ENCODE measurements at regions not wholly inside any gene's neighbourhood (a gene's known extent, or its start where the extent isn't known, plus 50 kb on each side); places are given as distances from the start of the nearest gene placed in this dataset.

DNA sequence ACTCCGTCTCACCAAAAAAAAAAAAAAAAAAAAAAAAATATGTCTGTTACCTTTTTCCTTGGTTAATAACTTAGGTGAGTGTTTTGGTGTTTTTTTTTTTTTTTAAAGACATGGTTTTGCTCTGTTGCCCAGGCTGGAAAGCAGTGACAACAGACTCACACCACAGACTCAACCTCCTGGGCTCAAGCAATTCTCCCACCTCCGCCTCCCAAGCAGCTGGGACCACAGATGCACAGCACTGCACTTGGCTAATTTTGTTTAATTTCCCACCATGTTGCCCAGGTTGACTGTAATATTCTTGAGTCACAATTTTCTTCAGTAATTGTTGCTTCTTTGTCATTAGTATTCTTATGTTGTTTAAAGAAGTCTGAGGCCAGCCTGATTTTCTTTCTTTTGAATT lies 149.2 kb upstream of the SYT6 start:
- H3K27ac ChIP-seq (ENCODE audit: low read depth, low read length), result no peak overlapping the region
- TF ChIP-seq, protein P1, sequence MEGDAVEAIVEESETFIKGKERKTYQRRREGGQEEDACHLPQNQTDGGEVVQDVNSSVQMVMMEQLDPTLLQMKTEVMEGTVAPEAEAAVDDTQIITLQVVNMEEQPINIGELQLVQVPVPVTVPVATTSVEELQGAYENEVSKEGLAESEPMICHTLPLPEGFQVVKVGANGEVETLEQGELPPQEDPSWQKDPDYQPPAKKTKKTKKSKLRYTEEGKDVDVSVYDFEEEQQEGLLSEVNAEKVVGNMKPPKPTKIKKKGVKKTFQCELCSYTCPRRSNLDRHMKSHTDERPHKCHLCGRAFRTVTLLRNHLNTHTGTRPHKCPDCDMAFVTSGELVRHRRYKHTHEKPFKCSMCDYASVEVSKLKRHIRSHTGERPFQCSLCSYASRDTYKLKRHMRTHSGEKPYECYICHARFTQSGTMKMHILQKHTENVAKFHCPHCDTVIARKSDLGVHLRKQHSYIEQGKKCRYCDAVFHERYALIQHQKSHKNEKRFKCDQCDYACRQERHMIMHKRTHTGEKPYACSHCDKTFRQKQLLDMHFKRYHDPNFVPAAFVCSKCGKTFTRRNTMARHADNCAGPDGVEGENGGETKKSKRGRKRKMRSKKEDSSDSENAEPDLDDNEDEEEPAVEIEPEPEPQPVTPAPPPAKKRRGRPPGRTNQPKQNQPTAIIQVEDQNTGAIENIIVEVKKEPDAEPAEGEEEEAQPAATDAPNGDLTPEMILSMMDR (IDR thresholded peaks at IDR 0.05; ENCODE audit: insufficient read depth, low read length, poor library complexity, severe bottlenecking), result no peak
- TF ChIP-seq EZH2phosphoT487 (conservative IDR thresholded peaks at IDR 0.05; ENCODE audit: low read length), result no peak
- H3F3A ChIP-seq (ENCODE audit: insufficient read depth), result no peaks in the 10 kb centered on the region
- no peak overlapping the region for H3K9ac ChIP-seq (ENCODE audit: low read length)
- H3K4me3 ChIP-seq (ENCODE audit: insufficient read depth, low read length, poor library complexity, severe bottlenecking), result no peak overlapping the region
- H3K27me3 ChIP-seq (ENCODE audit: low read length), result no peaks in the 10 kb centered on the region; the same call in 1 of the 2 replicates
- no peaks in the 10 kb centered on the region for H3K79me2 ChIP-seq (ENCODE audit: insufficient read depth, low read length)
- H3K4me2 ChIP-seq (ENCODE audit: low read depth, low read length, poor library complexity, severe bottlenecking), result no peak overlapping the region
- H3K9me2 ChIP-seq (replicated peaks; ENCODE audit: insufficient read depth, low read length), result no peaks in the 10 kb centered on the region
- no peak overlapping the region for H2AFZ ChIP-seq (ENCODE audit: low read depth, low read length, severe bottlenecking)
- no peaks in the 10 kb centered on the region for H3K9me3 ChIP-seq (ENCODE audit: insufficient read depth, low read length)
- no peaks in the 10 kb centered on the region for H4K20me1 ChIP-seq (ENCODE audit: low read depth, low read length)
- no peaks in the 10 kb centered on the region for H3K36me3 ChIP-seq (ENCODE audit: low read length)

DNA sequence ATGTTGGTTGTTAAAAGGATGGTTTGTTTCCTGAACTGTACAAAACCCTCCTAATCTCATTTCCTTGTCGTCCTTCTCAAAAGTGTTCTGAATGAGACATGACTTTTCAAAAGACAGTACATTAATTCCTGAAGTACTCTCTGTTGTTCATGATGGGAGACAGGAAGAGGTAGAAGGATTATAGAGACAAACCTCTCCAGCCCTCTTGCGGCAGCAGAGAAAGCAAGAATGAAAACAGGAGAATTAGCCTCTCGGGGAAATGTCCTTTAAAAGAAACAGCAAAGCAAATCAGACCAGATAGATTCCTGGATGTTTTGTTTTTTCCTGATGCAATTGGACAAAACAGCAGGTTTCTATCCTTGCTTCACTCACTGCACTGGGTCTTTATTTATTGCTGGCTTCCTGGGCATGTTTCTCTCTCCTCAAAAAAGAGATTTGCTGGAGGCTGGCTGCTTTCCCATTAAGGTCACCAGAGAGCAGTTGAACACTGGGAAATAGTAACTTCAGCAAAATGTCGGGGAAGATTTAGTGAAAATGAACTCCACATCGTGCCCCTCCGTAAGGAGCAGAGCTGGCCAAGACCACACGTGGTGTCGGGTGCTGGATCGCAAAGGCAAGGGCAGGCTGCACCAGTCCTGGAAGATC lies 145.8 kb upstream of the SYT6 start:
- no peaks in the 10 kb centered on the region for H3K9me3 ChIP-seq (ENCODE audit: insufficient read depth, low read length)
- H2AFZ ChIP-seq (ENCODE audit: low read depth, low read length, severe bottlenecking), result no peak overlapping the region
- H3K9me2 ChIP-seq (replicated peaks; ENCODE audit: insufficient read depth, low read length), result no peaks in the 10 kb centered on the region
- no peak overlapping the region for H3K4me2 ChIP-seq (ENCODE audit: low read depth, low read length, poor library complexity, severe bottlenecking)
- no peaks in the 10 kb centered on the region for H3K79me2 ChIP-seq (ENCODE audit: insufficient read depth, low read length)
- H4K20me1 ChIP-seq (ENCODE audit: low read depth, low read length), result no peaks in the 10 kb centered on the region
- no peak overlapping the region for H3K4me3 ChIP-seq (ENCODE audit: insufficient read depth, low read length, poor library complexity, severe bottlenecking)
- no peak overlapping the region for H3K27ac ChIP-seq (ENCODE audit: low read depth, low read length)
- no peaks in the 10 kb centered on the region; the same call in 1 of the 2 replicates for H3K27me3 ChIP-seq (ENCODE audit: low read length)
- TF ChIP-seq, protein P1 (IDR thresholded peaks at IDR 0.05; ENCODE audit: insufficient read depth, low read length, poor library complexity, severe bottlenecking), result no peak
- TF ChIP-seq EZH2phosphoT487 (conservative IDR thresholded peaks at IDR 0.05; ENCODE audit: low read length), result no peak
- no peaks in the 10 kb centered on the region for H3K36me3 ChIP-seq (ENCODE audit: low read length)
- no peaks in the 10 kb centered on the region for H3F3A ChIP-seq (ENCODE audit: insufficient read depth)
- no peak overlapping the region for H3K9ac ChIP-seq (ENCODE audit: low read length)

DNA sequence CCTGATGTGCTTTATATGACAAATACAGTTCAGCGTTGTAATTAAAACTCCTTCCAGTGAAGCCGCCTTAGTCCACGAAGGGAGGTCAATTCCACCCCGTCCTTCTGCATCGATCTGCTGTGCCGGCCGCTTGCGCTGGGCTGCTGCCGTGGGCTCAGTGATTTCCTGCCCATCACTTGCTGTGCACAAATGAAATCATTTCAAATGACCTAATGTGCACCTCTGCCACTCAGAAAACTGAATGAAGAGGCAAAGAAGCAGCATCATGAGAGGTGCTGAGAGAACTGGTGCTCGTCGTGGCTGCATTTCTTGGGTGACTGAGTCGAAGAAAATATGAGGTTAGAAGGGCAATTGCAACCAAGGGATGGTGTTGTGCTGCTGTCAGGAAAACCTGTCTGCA lies 144.3 kb upstream of the SYT6 start:
- Histone ChIP-seq H3K9me2 (replicated peaks; ENCODE audit: insufficient read depth, low read length) (no peaks in the 10 kb centered on the region), H3K79me2 (ENCODE audit: insufficient read depth, low read length) (no peaks in the 10 kb centered on the region), H3K9me3 (ENCODE audit: insufficient read depth, low read length) (no peaks in the 10 kb centered on the region), H3K4me3 (ENCODE audit: insufficient read depth, low read length, poor library complexity, severe bottlenecking) (no peak overlapping the region), H4K20me1 (ENCODE audit: low read depth, low read length) (no peaks in the 10 kb centered on the region), H3K4me2 (ENCODE audit: low read depth, low read length, poor library complexity, severe bottlenecking) (no peak overlapping the region), H3K9ac (ENCODE audit: low read length) (no peak overlapping the region), H3K27me3 (ENCODE audit: low read length) (no peaks in the 10 kb centered on the region; the same call in 1 of the 2 replicates), H2AFZ (ENCODE audit: low read depth, low read length, severe bottlenecking) (no peak overlapping the region), H3F3A (ENCODE audit: insufficient read depth) (no peaks in the 10 kb centered on the region), H3K27ac (ENCODE audit: low read depth, low read length) (no peak overlapping the region), H3K36me3 (ENCODE audit: low read length) (no peaks in the 10 kb centered on the region)
- no peak for TF ChIP-seq EZH2phosphoT487 (conservative IDR thresholded peaks at IDR 0.05; ENCODE audit: low read length)
- TF ChIP-seq, protein P1 (IDR thresholded peaks at IDR 0.05; ENCODE audit: insufficient read depth, low read length, poor library complexity, severe bottlenecking), result no peak

Data from SU-DHL-6 (cell line).